Activated CD8-positive, alpha-beta T cell treated with anti-CD3 and anti-CD28 coated beads, Interleukin-2, amount 10 ng/mL, durations not matched to agents 7 days and 5 days (primary cell): ENCODE measurements at regions not wholly inside any gene's neighbourhood (a gene's known extent, or its start where the extent isn't known, plus 50 kb on each side); places are given as distances from the start of the nearest gene placed in this dataset.

Experiments used
- ATAC-seq: fragments of 150-1000 bp; cut with Tn5 transposase; one replicate; pipeline ENCODE4 v1.10.0; 2021; ENCODE audit warnings: moderate library complexity
- CTCF ChIA-PET: fragments of 350-600 bp; sonication (Branson Sonifier 250); formaldehyde crosslinking; loops from one replicate; lab custom pipeline; 2021; ENCODE audit warnings: antibody characterized with exemption; lab: Charles Lee
- POLR2A ChIA-PET: fragments of 350-600 bp; sonication (Branson Sonifier 250); formaldehyde crosslinking; loops from one replicate; lab custom pipeline; 2021; ENCODE audit warnings: antibody characterized with exemption; lab: Charles Lee
- DNase-seq: peaks from one replicate; pipeline ENCODE4 v3.0.0-alpha.2; 2020
- H3K27ac Mint-ChIP-seq: one replicate; pipeline ENCODE4 v1.8.0; 2021; ENCODE audit warnings: mild to moderate bottlenecking, mixed read lengths
- H3K27me3 Mint-ChIP-seq: one replicate; pipeline ENCODE4 v1.8.0; 2021; ENCODE audit warnings: low read depth, mixed read lengths
- H3K36me3 Mint-ChIP-seq: one replicate; pipeline ENCODE4 v1.8.0; 2021; ENCODE audit warnings: low read depth, mixed read lengths
- H3K4me1 Mint-ChIP-seq: one replicate; pipeline ENCODE4 v1.8.0; 2021; ENCODE audit warnings: low read depth, mixed read lengths
- H3K4me3 Mint-ChIP-seq: one replicate; pipeline ENCODE4 v1.8.0; 2021; ENCODE audit warnings: mild to moderate bottlenecking, mixed read lengths
- H3K9me3 Mint-ChIP-seq: one replicate; pipeline ENCODE4 v1.8.0; 2022; ENCODE audit warnings: mixed read lengths; ENCODE audit not compliant: insufficient read depth

GRCh38 chr12:4116251-4117111 lies 157.1 kb upstream of the CCND2 start:
- no peaks in the 10 kb centered on the region for H3K27me3 Mint-ChIP-seq
- peak; percentile 19 for DNase-seq
- no peaks in the 10 kb centered on the region for H3K9me3 Mint-ChIP-seq
- H3K27ac Mint-ChIP-seq, result no peak overlapping the region
- peaks cover 2% of the 10 kb centered on the region for H3K36me3 Mint-ChIP-seq
- ChIA-PET CTCF (interaction anchor here (0.7 to 3.6 kb wide), 11 partner anchors 9 to 233 kb away, joined by 3 to 42 read pairs (median 5); no protein-coding TSS in a partner anchor), POLR2A (interaction anchor here (1.0 to 4.6 kb wide), 8 partner anchors 9 to 160 kb away, joined by 3 to 30 read pairs (median 8); partner anchors contain the start of gene CCND2)
- no peak for ATAC-seq
- H3K4me1 Mint-ChIP-seq, result peaks cover 85% of the 10 kb centered on the region
- H3K4me3 Mint-ChIP-seq, result no peak overlapping the region

- DNase-seq (peak; percentile 20), ATAC-seq (no peak)
- Mint-ChIP-seq H3K4me1 (peaks cover 84% of the 10 kb centered on the region), H3K27me3 (no peaks in the 10 kb centered on the region), H3K4me3 (no peak overlapping the region), H3K36me3 (peaks cover 9% of the 10 kb centered on the region), H3K9me3 (no peaks in the 10 kb centered on the region), H3K27ac (peak overlapping the region; percentile 45)
- ChIA-PET CTCF (interaction anchor here (1.0 to 3.6 kb wide), 10 partner anchors 8 to 232 kb away, joined by 3 to 42 read pairs (median 6); no protein-coding TSS in a partner anchor), POLR2A (interaction anchor here (0.9 to 4.3 kb wide), 4 partner anchors 26 to 161 kb away, joined by 3 to 24 read pairs (median 8); partner anchors contain the start of gene CCND2)
Measured at GRCh38 chr12:4115570-4115969, 158.0 kb upstream of the CCND2 start.

- Mint-ChIP-seq H3K4me3 (peak overlapping the region; percentile 19), H3K27ac (peak overlapping the region; percentile 53), H3K27me3 (no peaks in the 10 kb centered on the region), H3K36me3 (peaks cover 6% of the 10 kb centered on the region), H3K9me3 (no peaks in the 10 kb centered on the region), H3K4me1 (peaks cover 83% of the 10 kb centered on the region)
- ChIA-PET CTCF (interaction anchor here (0.8 to 2.4 kb wide), 11 partner anchors 25 to 230 kb away, joined by 3 to 10 read pairs (median 4); partner anchors contain the start of gene CCND2), POLR2A (interaction anchor here (0.9 to 1.9 kb wide), 4 partner anchors 26 to 162 kb away, joined by 3 to 8 read pairs (median 6); no protein-coding TSS in a partner anchor)
- DNase-seq (peak; percentile 80), ATAC-seq (peak; percentile 61)
Measured at GRCh38 chr12:4114986-4115385, 158.6 kb upstream of the CCND2 start.

- H3K4me3 Mint-ChIP-seq, result no peak overlapping the region
- ChIA-PET CTCF (interaction anchor here (1.2 to 5.1 kb wide), 6 partner anchors 27 to 163 kb away, joined by 3 to 24 read pairs (median 4); no protein-coding TSS in a partner anchor), POLR2A (interaction anchor here (0.8 kb wide), 1 partner anchor 156 kb away, joined by 5 read pairs; no protein-coding TSS in a partner anchor)
- H3K27ac Mint-ChIP-seq, result no peak overlapping the region
- H3K9me3 Mint-ChIP-seq, result no peaks in the 10 kb centered on the region
- no peaks in the 10 kb centered on the region for H3K27me3 Mint-ChIP-seq
- peaks cover 10% of the 10 kb centered on the region for H3K36me3 Mint-ChIP-seq
- DNase-seq (peak; percentile 18), ATAC-seq (no peak)
- H3K4me1 Mint-ChIP-seq, result peaks cover 84% of the 10 kb centered on the region
Measured at GRCh38 chr12:4112734-4113325, 160.7 kb upstream of the CCND2 start.

GRCh38 chr12:4112290-4112689 lies 161.3 kb upstream of the CCND2 start:
- DNase-seq, result peak; percentile 19
- ChIA-PET CTCF (interaction anchor here (1.4 to 5.1 kb wide), 2 partner anchors 44 to 164 kb away, joined by 4 to 24 read pairs; no protein-coding TSS in a partner anchor), POLR2A (interaction anchor here (1.1 kb wide), 1 partner anchor 161 kb away, joined by 3 read pairs; the partner anchor contains the start of gene CCND2)
- no peaks in the 10 kb centered on the region for H3K9me3 Mint-ChIP-seq
- no peak overlapping the region for H3K27ac Mint-ChIP-seq
- no peaks in the 10 kb centered on the region for H3K27me3 Mint-ChIP-seq
- no peak overlapping the region for H3K4me3 Mint-ChIP-seq
- H3K36me3 Mint-ChIP-seq, result peaks cover 10% of the 10 kb centered on the region
- peaks cover 84% of the 10 kb centered on the region for H3K4me1 Mint-ChIP-seq
- no peak for ATAC-seq

- H3K36me3 Mint-ChIP-seq, result peaks cover 10% of the 10 kb centered on the region
Measured at GRCh38 chr12:4111010-4111409, 162.6 kb upstream of the CCND2 start.

GRCh38 chr12:4109826-4110225 lies 163.7 kb upstream of the CCND2 start:
- no peaks in the 10 kb centered on the region for H3K9me3 Mint-ChIP-seq
- CTCF ChIA-PET, result interaction anchor here (1.0 to 5.1 kb wide), 3 partner anchors 33 to 166 kb away, joined by 3 to 24 read pairs (median 5); no protein-coding TSS in a partner anchor
- no peaks in the 10 kb centered on the region for H3K27me3 Mint-ChIP-seq
- H3K36me3 Mint-ChIP-seq, result peaks cover 13% of the 10 kb centered on the region
- POLR2A ChIA-PET, result interaction anchor here (0.9 to 1.4 kb wide), 3 partner anchors 8 to 167 kb away, joined by 3 to 5 read pairs (median 4); no protein-coding TSS in a partner anchor
- peak; percentile 17 for DNase-seq
- ATAC-seq, result no peak
- peaks cover 79% of the 10 kb centered on the region for H3K4me1 Mint-ChIP-seq
- H3K4me3 Mint-ChIP-seq, result no peak overlapping the region
- H3K27ac Mint-ChIP-seq, result no peak overlapping the region

More at GRCh38 chr12:4111010-4111409, 162.6 kb upstream of the CCND2 start:
- Mint-ChIP-seq H3K4me3 (no peak overlapping the region), H3K9me3 (no peaks in the 10 kb centered on the region), H3K27ac (peak overlapping the region; percentile 37), H3K4me1 (peaks cover 85% of the 10 kb centered on the region), H3K27me3 (no peaks in the 10 kb centered on the region)
- ChIA-PET CTCF (interaction anchor here (0.7 to 5.1 kb wide), 5 partner anchors 31 to 165 kb away, joined by 3 to 24 read pairs (median 3); no protein-coding TSS in a partner anchor), POLR2A (interaction anchor here (0.6 to 1.4 kb wide), 2 partner anchors 166 to 181 kb away, joined by 4 read pairs; no protein-coding TSS in a partner anchor)
- ATAC-seq, result no peak
- DNase-seq, result peak; percentile 7

- Mint-ChIP-seq H3K27ac (peak overlapping the region; percentile 56), H3K4me3 (no peak overlapping the region), H3K4me1 (peaks cover 74% of the 10 kb centered on the region), H3K9me3 (no peaks in the 10 kb centered on the region), H3K36me3 (peaks cover 13% of the 10 kb centered on the region), H3K27me3 (no peaks in the 10 kb centered on the region)
- ATAC-seq (no peak), DNase-seq (peak; percentile 16)
- POLR2A ChIA-PET, result interaction anchor here (0.8 to 3.5 kb wide), 4 partner anchors 10 to 168 kb away, joined by 3 to 68 read pairs (median 28); partner anchors contain the start of gene CCND2
- CTCF ChIA-PET, result interaction anchor here (1.3 to 3.7 kb wide), 9 partner anchors 8 to 167 kb away, joined by 3 to 132 read pairs (median 8); partner anchors contain the start of gene CCND2
Measured at GRCh38 chr12:4108803-4109345, 164.7 kb upstream of the CCND2 start.

GRCh38 chr12:4107911-4108697 lies 165.5 kb upstream of the CCND2 start:
- peaks cover 70% of the 10 kb centered on the region for H3K4me1 Mint-ChIP-seq
- no peak overlapping the region for H3K4me3 Mint-ChIP-seq
- no peak for ATAC-seq
- peaks cover 13% of the 10 kb centered on the region for H3K36me3 Mint-ChIP-seq
- CTCF ChIA-PET, result interaction anchor here (0.6 to 3.7 kb wide), 63 partner anchors 9 to 389 kb away, joined by 3 to 132 read pairs (median 4); partner anchors contain the start of gene CCND2
- POLR2A ChIA-PET, result interaction anchor here (0.7 to 3.5 kb wide), 13 partner anchors 8 to 234 kb away, joined by 3 to 68 read pairs (median 7); partner anchors contain the start of genes CCND2 and PARP11
- peak; percentile 20 for DNase-seq
- no peaks in the 10 kb centered on the region for H3K9me3 Mint-ChIP-seq
- peak overlapping the region; percentile 92 for H3K27ac Mint-ChIP-seq
- no peaks in the 10 kb centered on the region for H3K27me3 Mint-ChIP-seq

GRCh38 chr12:4107436-4107878 lies 166.1 kb upstream of the CCND2 start:
- DNase-seq (peak; percentile 89), ATAC-seq (peak; percentile 93)
- POLR2A ChIA-PET, result interaction anchor here (1.2 to 3.5 kb wide), 11 partner anchors 9 to 234 kb away, joined by 3 to 68 read pairs (median 7); partner anchors contain the start of genes CCND2 and PARP11
- H3K27ac Mint-ChIP-seq, result peak overlapping the region; percentile 92
- peaks cover 2% of the 10 kb centered on the region for H3K27me3 Mint-ChIP-seq
- peak overlapping the region; percentile 60 for H3K4me3 Mint-ChIP-seq
- peaks cover 64% of the 10 kb centered on the region for H3K4me1 Mint-ChIP-seq
- CTCF ChIA-PET, result interaction anchor here (0.6 to 3.7 kb wide), 63 partner anchors 9 to 390 kb away, joined by 3 to 132 read pairs (median 4); partner anchors contain the start of gene CCND2
- peaks cover 13% of the 10 kb centered on the region for H3K36me3 Mint-ChIP-seq
- H3K9me3 Mint-ChIP-seq, result no peaks in the 10 kb centered on the region
